Breast epithelium (tissue), 3 donors: ENCODE measurements at regions not wholly inside any gene's neighbourhood (a gene's known extent, or its start where the extent isn't known, plus 50 kb on each side); places are given as distances from the start of the nearest gene placed in this dataset.

Experiments
- CTCF ChIP-seq, 3 donors: fragments of 450-650 bp; IDR thresholded peaks; one replicate each; pipeline ENCODE4 v1.5.1; 2016 to 2017; ENCODE audit warnings: antibody characterized with exemption in 3 of 3, mild to moderate bottlenecking in 3 of 3, moderate library complexity in 3 of 3
- POLR2A ChIP-seq: fragments of 450-650 bp; IDR thresholded peaks from one replicate; pipeline ENCODE4 v1.6.1; 2016; ENCODE audit warnings: antibody characterized with exemption, mild to moderate bottlenecking, moderate library complexity

GRCh38 chr10:91103384-91104192, 116.9 kb upstream of the PCGF5 start:
- TF ChIP-seq POLR2A, result no peak
- TF ChIP-seq CTCF (IDR thresholded peaks at IDR 0.05), result no peak
